H7 (cell line): ENCODE measurements at regions not wholly inside any gene's neighbourhood (a gene's known extent, or its start where the extent isn't known, plus 50 kb on each side); places are given as distances from the start of the nearest gene placed in this dataset.
"Not testable (repeated sequence)": the region's sequence is repeated elsewhere in the genome, so short reads cannot be mapped to it uniquely, and the experiment has no call there.

Experiments
- DNase-seq: peaks from one replicate; pipeline ENCODE4 v3.0.0; 2012
- H3K27me3 ChIP-seq: 2 replicates; pipeline ENCODE4 v1.6.0; 2011; ENCODE audit warnings: mild to moderate bottlenecking, low read length; ENCODE audit not compliant: control insufficient read depth, insufficient read depth
- H3K36me3 ChIP-seq: replicated peaks from 2 replicates; pipeline ENCODE4 v1.5.1; 2011; ENCODE audit warnings: low read length; ENCODE audit not compliant: control insufficient read depth, insufficient read depth
- H3K4me3 ChIP-seq: 2 replicates; pipeline ENCODE4 v1.5.1; 2011; ENCODE audit warnings: low read depth, mild to moderate bottlenecking, control low read depth, low read length, moderate library complexity; ENCODE audit not compliant: insufficient read depth

DNA sequence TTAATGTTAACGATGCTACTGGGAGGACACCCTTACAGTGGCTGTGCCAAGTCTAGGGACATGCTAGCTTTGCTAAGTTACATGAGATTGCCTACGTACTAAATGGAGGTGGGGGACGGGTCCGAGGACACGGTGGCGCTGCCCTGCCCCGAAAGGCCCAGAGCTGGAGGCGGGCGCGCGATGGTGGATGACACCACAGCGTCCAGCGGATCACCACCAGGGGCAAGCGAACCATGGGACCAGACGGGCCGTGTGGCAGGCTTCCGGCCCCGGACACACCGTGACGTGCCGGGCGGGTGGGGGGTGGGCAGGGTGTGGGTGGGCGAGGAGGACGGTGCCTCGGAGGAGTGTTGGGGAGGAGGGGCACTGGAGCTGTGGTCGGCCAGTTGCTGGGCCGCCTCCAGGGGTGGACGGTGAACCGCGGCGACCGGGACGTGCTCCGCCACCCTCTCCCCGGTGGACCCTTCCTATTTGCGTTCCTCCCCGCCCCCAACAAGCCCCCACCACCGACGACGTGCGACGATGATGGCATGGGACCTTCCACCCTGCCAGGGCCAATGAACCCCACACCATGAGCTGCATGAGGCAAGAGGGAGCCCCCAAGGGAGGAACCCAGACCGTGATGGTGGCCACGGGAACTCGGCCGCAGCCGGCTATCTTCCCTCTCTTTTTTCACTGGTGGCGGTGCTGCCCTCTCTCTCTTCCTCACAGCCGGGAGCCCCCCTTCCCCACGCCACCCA is 773.3 kb upstream of the DEFB115 start:
- Histone ChIP-seq H3K27me3 (no peaks in the 10 kb centered on the region), H3K36me3 (no peaks in the 10 kb centered on the region), H3K4me3 (no peak overlapping the region)
- DNase-seq: peak; percentile 7

DNA sequence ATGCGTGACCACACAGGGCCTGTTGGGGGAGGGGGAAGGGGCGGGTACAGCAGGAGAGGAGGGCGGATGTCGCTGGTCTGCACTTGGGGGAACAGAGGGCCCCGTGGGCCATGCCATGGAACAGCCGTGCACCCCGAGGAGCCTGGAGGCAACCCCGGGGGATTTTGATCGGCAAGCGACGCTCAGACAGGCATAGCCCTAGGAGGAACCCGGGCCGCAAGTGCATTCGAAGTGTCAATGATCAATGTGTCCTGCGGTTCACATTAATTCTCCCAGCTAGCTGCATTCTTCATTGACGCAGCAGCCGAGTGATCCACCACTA is 772.8 kb upstream of the DEFB115 start:
- Histone ChIP-seq H3K27me3 (no peaks in the 10 kb centered on the region), H3K4me3 (no peak overlapping the region), H3K36me3 (no peaks in the 10 kb centered on the region)
- DNase-seq: peak; percentile 27

DNA sequence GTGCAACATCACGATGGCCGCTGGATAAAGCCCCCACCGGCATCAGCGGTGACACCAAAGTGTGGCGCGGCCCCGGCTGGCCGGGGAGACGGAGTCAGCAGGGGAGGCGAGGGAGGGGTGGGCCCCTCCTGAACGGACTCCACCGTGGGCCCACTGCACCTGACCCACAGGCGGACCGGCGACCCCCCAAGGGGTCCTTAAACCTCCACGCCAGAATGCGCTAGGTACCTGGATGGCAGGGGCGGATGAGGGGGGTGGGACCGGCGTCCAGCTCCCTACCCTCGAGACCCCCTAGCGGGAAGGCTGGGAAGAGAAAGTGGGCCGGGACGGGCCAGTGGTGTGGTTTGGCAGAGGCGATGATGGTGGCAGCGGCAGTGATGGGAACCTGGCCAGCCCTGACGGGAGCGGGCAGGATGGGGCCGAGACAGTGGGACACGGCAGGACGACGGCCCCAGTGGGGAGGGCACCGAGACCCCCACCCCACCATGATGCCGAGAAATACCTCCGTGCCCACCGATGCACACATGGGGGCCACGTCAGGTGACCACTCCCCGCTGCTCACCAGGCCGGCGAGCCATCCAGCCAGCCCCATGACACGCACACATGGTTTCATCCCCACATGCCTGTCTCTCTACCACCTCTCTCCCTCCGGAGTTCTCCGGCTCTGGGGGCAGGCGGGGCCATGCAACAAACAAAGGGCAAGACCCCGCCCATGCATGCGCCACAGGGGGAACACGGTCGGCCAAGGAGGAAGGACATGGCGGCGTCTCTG is 771.9 kb upstream of the DEFB115 start:
- Histone ChIP-seq H3K36me3 (no peaks in the 10 kb centered on the region), H3K27me3 (no peaks in the 10 kb centered on the region)
- DNase-seq: peak; percentile 29

DNA sequence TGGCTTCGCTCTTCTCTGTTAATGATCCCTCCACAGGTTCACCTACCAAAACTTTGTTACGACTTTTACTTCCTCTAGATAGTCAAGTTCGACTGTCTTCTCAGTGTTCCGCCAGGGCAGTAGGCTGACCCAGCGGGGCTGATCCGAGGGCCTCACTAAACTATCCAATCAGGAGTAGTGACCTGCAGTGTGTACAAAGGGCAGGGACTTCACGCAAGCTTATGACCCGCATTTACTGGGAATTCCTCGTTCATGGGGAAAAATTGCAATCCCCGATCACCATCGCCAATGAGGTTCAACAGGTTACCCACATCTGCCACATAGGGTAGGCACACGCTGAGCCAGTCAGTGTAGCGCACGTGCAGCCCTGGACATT is 771.4 kb upstream of the DEFB115 start:
- H3K4me3 ChIP-seq: no peak overlapping the region
- H3K27me3 ChIP-seq: no peaks in the 10 kb centered on the region
- no peaks in the 10 kb centered on the region for H3K36me3 ChIP-seq
- DNase-seq: peak; percentile 14

More for the DNA sequence above, 771.9 kb upstream of the DEFB115 start:
- no peak overlapping the region for H3K4me3 ChIP-seq

DNA sequence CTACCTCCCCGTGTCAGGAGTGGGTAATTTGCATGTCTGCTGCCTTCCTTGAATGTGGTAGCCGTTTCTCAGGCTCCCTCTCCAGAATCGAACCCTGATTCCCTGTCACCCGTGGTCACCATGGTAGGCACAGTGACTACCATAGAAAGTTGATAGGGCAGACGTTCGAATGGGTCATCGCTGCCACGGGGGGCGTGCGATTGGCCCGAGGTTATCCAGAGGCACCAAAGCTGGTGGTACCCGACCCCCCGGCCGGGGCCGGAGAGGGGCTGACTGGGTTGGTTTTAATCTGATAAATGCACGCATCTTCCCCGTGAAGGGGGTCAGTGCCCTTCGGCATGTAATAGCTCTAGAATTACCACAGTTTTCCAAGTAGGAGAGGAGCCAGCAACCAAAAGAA is 770.0 kb upstream of the DEFB115 start:
- H3K36me3 ChIP-seq, H3K27me3 ChIP-seq: not testable (repeated sequence)

DNA sequence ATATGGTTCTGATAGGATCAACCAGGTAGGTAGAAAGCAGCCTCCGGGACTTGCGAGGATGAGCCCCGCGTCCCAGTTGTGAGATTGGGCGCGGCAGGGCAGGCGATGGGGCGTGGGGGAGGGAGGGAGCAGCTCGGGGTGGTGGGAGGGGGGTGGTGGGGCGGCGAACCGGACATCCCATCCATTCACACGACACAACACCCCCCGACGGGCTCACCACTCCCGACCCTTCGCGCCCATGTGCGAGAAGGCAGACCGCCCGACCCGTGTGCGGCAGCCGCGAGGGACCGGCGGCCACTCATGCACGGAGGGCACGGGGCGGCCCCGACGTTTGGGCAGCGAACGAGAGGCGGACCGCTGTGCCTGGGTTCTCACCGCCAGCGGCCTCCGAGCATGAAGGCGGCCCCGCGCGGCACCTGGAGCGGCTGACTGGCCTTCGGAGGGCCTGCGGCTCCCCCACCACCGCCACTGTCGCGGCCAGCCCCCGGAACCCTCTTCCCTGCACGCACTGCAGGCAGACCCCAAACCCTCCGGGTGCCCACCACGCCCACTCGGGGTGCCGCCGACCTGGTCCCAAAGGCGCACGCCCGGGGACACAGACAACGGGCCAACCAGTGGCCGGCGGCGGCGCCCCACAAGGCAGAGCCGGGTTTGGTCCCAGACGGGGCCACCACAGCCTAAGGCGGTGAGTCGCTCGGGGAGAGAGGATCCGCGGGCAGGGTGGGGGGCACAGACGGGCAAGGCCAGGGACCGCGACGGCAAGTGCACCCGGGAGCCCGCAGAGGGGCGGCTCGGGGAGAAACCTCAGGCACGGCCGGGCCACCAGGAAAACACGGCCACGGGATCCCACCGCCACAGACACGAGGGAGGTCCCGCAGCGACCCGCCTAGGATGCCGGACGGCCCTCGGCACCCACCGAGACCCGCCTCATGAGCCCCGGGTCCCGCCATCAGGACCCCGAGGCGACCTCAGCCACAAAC is 769.2 kb upstream of the DEFB115 start:
- H3K27me3 ChIP-seq: no peaks in the 10 kb centered on the region
- peak; percentile 17 for DNase-seq
- H3K36me3 ChIP-seq: no peaks in the 10 kb centered on the region
- no peak overlapping the region for H3K4me3 ChIP-seq

More for the DNA sequence above, 770.0 kb upstream of the DEFB115 start:
- H3K4me3 ChIP-seq, DNase-seq: not testable (repeated sequence)

DNA sequence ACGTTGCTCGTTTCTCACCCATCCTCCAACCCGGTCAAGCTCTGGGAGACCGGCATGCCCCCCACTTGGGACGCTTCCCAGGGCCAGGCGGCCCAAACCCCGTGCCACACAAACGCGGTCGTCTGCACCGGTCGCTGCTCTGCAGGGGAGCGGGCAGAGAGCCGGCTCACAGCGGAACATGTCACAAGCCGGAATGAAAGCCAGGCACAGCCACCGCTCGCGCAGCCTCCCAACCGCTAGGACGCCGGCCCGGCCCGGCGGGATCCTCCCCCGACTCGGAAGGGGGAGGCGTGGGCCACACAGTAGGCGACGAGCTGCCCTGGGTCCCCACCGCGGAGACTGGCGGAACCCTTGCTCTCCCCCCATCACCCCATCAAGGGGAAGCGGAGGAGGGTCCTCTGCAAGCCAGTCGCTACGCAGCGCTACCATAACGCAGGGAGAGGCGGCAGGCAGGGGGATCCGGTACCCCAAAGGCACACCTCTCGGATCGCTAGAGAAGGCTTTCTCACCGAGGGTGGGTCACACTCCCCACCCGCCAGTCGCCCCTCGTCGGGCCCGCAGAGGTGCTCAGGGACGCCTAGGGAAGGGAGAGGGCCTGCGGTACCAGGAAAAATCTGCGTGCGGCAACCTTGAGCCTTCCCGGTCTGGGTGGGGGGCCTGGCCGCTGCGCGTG is 768.4 kb upstream of the DEFB115 start:
- no peak for DNase-seq
- H3K4me3 ChIP-seq: no peak overlapping the region
- no peaks in the 10 kb centered on the region for H3K36me3 ChIP-seq
- H3K27me3 ChIP-seq: no peaks in the 10 kb centered on the region

DNA sequence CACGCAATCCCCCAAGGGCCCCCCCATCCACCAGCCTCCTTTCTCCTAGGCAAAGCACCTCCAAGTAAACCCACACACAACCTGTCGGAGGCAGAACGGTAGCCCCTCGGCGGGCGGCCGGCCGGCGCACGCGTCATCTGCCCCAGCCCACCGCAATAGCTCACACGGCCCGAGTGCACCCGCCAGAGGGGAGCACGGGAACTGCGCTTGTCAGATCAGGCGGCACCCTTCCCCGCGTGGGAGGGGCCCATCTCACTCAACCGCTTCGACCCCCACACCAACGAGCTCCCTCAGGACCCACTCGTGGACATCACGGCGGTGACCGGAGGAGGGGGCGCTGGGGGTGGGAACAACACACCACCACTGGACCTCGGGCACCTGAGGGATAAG is 767.9 kb upstream of the DEFB115 start:
- Histone ChIP-seq H3K4me3 (no peak overlapping the region), H3K27me3 (no peaks in the 10 kb centered on the region), H3K36me3 (no peaks in the 10 kb centered on the region)
- DNase-seq: no peak

DNA sequence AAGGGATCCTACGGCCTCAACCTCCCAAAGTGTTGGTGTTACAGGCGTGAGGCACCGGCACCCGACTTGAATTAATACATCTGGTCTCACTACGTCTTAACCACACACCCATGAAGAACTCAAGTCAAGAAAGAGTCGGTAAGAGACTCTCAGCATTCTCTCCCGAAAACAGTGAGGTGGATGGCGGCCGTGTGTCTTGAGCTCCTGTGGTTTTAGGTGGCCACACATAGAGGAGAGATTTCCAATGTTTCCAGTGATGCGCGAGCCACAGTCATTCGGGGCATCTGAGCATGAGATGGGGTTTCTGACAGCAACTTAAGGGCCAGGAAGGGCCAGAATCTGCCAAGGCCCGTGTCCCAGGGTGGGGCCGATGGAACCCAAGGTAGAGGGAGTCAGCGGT is 766.4 kb upstream of the DEFB115 start:
- Histone ChIP-seq H3K27me3 (no peaks in the 10 kb centered on the region), H3K36me3 (no peaks in the 10 kb centered on the region), H3K4me3 (no peak overlapping the region)
- no peak for DNase-seq

DNA sequence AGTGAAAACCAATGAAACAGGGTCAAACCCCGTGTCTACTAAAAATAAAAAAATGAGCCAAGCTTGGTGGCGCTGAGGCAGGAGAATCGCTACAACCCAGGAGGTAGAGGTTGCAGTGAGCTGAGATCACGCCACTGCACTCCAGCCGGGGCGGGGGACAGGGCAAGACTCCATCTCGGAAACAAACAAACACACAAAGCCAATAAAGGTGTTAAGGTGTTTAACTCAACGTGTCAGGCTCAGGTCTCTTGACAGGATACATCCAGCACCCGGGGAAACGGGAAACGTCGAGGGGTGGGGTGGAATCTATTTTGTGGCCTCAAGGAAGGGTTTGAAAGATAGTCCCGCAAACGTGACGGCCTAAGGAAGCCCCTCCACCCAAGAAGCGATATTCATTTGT is 760.8 kb upstream of the DEFB115 start:
- not testable (repeated sequence) for DNase-seq, H3K27me3 ChIP-seq, H3K36me3 ChIP-seq, H3K4me3 ChIP-seq

DNA sequence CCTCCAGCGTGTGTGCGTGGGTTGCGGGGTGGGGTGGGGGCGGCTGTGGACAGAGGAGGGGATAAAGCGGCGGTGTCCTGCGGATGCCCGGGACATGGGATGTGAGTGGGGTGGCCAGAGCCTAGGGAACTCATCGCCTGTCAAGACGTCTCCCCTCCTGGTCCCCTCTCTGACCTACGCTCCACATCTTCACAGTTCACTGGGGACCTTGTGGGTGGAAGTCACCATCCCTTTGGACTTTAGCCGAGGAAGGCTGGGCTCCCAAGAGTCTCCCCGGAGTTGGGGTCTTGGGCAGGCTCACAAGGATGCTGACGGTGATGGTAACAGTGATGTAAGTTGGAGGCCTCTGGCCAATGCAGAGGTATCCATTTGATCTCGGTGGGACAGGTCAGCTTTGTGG is 760.3 kb upstream of the DEFB115 start:
- H3K4me3 ChIP-seq, H3K36me3 ChIP-seq, DNase-seq, H3K27me3 ChIP-seq: not testable (repeated sequence)

DNA sequence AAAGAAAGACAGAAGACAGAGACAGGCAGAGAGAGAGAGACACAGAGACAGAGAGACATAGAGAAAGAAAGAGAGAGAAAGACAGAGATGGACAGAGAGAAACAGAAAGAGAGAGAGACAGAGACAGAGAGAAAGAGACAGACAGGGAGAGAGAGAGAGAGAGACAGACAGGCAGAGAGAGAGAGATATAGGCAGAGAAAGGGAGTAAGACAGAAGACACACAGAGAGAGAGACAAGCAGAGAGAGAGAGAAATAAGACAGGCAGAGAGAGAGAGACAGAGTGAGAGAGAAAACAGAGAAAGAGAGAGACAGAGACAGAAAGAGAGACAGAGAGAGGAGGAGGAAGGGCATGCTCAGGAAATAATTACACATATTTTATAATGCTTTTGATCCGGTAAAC is 758.3 kb upstream of the DEFB115 start:
- no peak for DNase-seq
- Histone ChIP-seq H3K4me3 (no peak overlapping the region), H3K27me3 (no peaks in the 10 kb centered on the region), H3K36me3 (no peaks in the 10 kb centered on the region)

DNA sequence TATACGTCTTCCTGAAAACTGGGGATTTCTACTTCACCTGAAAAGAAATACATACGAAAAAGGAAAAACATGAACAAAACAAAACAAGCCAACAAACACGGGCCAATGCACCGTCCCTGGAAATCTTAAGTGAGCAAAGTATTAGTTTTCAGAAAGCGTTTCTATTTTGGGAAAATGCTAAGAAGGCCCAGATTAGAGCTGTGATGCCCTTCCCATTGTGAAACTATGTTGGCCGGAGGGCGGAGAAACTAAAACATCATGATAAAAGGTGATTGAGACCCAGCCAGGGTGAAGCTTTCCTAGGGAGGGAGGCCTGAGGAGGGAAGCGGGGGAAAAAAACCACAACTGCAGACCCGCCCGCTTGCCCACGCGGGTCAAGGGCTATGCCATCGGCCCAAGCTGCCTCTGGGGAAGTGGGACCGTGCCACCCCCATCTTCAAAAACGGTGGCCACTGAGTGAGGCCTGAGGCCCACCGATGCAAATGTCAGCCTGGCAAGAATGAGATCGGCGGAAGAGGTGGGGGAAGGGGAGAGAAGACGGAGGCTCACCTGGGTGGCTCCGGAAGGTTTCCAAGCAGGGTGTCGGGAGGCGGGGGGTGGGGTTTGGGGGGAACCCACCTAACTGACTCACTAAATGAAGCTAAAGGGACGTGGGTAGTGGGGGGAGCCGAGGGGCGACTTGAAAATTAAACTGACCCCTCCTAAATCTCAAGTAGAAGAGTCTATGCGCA is 757.6 kb upstream of the DEFB115 start:
- not testable (repeated sequence) for H3K36me3 ChIP-seq, H3K27me3 ChIP-seq, H3K4me3 ChIP-seq
- DNase-seq: peak; percentile 73

DNA sequence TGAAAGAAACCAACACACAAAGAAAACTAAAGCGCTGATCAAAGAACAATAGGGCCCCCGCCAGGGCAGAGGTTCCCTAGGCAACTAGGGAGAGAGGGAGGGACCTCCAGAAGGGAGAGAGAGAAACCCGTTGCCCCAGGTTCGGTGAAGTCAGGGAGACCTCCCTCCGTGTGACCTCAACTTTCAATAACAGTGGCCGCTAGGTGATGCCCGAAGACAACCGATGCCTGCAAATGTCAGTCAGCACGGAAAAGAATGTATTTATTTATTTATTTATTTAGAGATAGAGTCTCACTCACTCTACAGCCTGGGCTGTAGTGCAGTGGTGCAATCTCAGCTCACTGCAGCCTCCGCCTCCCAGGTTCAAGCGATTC is 757.0 kb upstream of the DEFB115 start:
- H3K27me3 ChIP-seq, H3K36me3 ChIP-seq, H3K4me3 ChIP-seq: not testable (repeated sequence)
- DNase-seq: peak; percentile 77
